Stimulated activated CD8-positive, alpha-beta memory T cell treated with anti-CD3 and anti-CD28 coated beads, Interleukin-15, amount 100 ng/mL, for 1 hour (primary cell): ENCODE measurements at regions not wholly inside any gene's neighbourhood (a gene's known extent, or its start where the extent isn't known, plus 50 kb on each side); places are given as distances from the start of the nearest gene placed in this dataset.
"Not testable (repeated sequence)": the region's sequence is repeated elsewhere in the genome, so short reads cannot be mapped to it uniquely, and the experiment has no call there.

Experiments used
- DNase-seq: peaks from one replicate; pipeline ENCODE4 v3.0.0-alpha.2; 2020; ENCODE audit warnings: low read depth

DNA sequence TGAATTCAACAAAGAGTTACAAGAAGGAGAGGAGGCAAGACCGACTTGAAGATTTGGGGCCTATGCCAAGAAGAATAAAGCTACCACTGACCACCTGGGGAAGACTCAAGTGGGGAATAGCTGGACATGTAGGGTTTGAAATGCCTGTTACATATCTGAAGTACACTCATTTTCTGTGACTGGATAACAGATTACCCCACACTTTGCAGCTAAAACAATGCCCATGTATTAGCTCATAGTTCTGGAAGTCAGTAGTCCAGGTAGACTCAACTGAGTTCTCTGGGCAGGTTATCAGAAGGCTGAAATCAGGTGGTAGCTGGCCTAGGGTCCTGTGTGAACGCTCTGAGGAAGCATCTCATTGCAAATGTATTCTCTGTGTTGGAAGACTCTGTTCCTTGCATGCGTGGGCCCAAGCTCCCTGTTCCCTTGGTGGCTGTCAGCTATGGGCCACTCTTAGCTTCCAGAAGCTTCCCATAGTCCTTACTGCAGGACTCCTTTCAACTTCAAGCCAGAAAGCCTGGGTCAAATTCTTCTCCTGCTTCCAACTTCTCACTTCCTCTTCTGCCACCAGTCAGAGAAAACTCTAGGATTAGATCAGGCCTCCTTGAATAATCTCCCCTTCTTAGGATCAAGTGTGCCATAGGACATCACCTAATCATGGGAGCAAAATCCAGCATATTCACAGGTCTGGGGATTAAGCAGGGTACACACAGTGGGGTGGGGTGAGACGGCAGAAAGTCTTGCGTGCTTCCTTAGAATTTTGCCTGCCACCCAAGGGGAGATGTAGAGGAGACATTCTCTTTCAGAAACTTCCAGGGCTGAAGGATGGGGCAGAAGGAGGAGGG, 187.8 kb downstream of the SHQ1 start:
- no peak for DNase-seq

DNA sequence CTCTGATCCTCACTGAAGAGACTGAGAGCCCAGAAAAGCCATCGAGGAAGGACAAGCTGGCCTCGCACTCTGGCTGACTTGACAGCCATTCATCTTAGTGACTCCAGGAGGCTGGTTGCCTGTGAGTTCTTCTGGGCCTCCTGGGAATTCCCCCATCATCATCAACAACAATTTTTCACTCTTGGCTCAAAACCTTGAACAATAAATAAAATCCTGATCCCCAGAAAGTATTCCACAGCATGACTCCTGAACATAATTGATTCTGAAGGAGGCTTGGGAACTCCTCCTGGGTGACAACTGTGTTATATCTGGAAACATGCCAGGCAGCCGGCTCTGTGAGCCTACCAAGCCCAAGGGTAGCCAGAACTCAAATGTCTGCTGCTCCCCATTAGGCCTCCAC, 188.6 kb downstream of the SHQ1 start:
- DNase-seq, result no peak

DNA sequence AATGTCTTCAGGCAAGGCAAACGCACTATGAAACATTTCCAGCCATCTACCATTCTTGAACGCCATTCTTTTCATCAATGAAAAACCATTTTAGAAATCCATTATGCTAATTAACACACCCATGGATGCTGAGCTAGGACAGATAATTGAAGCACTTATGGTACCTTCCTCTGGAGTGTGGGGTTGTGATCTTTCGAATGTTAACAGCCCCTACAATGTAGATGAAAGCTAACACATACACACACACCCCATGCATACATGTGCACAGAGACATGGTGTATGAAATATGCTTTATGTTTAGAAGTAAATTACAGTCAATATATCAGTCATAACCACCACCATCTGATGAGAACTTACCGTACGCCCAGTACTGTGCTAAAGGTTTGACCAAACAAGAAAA, 189.1 kb downstream of the SHQ1 start:
- DNase-seq, result no peak

DNA sequence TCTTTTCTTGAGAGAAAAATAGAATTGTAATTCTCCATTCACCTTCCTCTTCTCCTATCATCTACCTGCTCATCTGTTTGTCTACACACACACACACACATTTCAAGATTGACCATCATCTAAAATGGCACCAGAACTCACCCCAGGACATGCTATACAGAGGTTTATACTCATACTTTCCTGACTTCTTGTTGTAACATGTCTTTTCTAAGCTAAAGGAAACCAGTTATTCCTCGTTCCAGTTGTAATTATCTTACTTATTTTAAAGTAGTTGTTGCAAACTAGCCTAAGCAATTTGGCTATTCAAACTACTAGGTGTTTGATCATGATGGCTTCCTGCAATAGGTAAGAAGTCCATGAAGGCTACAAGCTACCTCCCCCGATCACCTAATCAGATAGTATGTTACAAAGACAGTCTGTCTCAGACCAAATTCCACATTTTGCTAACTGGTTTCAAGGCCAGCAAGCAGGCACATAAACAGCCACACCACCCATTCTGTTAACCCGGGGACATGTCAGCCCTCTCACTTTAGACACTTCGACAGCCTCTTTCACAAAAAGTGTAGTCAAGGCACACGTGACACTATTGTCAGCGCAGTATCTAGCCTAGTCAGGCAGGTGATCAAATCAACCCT, 189.7 kb downstream of the SHQ1 start:
- no peak for DNase-seq

DNA sequence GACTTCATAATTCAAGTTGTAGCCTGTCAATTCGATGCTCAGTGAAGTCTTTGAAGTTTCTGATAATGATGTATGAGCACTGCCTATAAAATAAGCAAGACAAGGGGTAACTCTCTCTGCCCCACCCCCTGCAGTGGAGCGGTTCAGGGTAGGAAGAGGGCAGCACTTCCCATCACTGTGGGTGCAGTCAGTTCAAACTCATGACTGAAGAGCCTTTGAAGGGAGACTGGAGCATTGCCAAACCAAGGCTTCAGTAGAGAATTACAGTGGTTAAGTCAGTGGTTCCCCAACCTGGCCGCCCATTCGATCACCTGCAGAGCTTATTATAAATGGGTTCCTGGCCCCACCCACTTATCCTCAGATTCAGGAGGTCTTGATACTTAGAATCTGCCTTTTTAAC, 190.6 kb downstream of the SHQ1 start:
- peak; percentile 6 for DNase-seq

DNA sequence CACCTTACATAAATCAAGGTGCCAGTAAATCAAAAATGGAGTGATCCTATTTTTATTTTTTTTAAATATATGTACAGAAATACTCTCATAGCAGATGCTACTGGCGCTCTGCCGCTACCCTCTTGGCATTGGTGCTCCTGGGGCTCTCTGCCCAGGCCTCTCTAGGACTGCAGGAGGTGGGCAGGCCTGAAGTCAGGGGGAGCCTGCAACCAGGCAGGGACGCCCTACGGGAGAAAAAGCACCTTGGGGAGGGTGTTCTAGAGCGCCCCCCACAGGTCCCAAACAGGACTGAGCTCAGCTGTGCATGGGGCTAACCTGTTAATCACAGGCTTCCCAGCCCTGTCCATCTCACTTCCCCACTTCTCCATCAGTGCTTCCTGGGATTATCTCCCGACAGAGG, 192.5 kb downstream of the SHQ1 start:
- DNase-seq, result no peak

DNA sequence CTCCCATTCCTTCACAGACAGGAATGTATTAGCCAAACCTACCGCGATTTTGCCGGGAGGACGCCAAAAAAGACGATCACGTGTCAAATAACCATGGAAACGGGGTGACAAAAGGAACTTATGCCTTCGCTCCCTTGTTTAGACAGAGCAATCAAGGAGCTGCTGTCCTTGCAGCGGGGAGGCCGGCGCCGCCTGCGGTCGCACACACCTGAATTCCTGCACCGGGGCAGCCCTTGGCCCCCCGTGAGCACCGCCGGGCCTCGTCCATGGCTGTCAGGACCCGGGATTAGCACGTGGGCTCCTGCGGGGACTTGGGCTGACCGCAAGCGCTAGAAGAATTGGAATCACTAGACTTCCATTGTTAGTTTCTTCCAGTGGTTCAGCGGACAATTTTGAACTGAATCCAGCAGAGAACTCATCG, 193.1 kb downstream of the SHQ1 start:
- no peak for DNase-seq

DNA sequence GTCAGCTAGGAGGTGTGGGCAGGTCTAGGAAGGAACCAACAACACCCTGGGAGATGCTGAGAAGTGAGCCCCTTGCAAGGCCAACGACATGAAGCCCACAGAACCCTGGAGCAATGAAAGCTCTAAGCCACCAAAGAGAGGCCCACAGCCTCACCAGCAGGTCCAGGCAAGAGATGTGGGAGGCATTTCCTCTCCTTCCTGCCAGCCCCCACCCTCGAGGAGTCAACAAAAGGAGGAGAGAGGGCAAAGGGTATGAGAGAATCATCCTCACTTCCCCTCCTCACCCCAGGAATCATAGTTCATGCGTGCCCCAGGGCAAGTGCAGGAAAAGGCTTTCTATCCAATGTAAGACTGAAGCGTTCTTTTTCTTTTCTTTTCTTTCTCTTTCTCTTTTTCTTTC, 195.8 kb downstream of the SHQ1 start:
- no peak for DNase-seq

DNA sequence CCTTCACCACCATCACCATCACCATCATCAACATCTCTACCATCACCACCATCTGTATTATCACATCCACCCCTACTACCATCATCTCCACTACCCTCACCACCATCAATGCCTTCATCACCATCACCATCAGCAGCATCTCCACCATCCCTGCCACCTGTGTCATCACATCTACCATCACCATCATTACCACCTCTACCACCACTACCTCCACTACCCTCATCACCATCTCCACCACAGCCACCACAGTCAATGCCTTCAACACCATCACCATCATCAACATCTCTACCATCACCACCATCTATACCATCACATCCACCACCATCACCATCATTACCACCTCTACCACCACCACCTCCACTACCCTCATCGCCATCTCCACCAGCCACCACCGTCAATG, 196.7 kb downstream of the SHQ1 start:
- DNase-seq, result no peak

DNA sequence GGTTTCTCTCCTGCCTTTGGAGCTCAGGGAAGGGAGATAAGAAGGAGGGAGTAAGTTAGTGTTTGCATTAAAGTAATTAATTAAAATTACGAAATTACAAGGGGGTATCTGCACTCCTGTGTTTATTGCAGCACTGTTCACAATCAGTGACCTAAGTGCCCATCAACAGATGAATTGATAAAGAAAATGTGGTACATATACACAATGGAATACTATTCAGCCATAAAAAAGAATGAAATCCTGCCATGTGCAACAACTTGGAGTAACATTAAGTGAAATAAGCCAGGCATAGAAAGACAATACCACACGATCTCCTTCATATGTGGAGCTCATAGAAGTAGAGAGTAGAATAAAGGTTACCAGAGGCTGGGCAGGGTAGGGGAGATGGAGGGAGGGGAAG, 202.0 kb downstream of the SHQ1 start:
- DNase-seq, result no peak

DNA sequence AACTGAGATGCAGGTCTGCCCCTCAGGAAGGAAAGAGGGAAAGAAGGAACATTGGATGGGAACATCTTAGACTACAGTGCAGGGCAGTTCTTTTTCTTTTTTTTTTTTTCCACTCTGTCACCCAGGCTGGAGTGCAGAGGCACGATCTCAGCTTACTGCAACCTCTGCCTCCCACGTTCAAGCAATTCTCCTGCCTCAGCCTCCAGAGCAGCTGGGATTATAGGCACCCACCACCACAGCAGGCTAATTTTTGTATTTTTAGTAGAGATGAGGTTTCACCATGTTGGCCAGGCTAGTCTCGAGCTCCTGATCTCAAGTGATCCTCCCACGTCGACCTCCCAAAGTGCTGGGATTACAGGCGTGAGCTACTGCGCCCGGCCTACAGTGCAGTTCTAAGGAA, 204.6 kb downstream of the SHQ1 start:
- not testable (repeated sequence) for DNase-seq

DNA sequence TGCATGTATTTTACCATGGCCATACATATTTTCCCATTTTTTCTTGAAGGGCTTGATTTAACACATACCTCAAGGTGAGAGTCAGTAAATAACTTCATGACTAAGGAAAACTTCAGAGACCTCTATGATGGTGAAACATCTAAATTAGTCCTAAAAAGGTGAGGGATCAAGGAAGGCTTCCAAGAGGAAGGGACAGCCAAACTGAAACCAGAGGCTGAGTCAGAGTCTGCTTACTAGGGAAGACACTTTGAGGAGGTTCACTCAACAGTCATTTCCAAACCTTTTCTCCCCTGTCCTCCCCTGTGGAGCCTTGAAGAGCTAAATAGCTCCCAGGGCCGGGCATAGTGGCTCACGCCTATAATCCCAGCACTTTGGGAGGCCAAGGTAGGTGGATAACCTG, 206.6 kb downstream of the SHQ1 start:
- no peak for DNase-seq

DNA sequence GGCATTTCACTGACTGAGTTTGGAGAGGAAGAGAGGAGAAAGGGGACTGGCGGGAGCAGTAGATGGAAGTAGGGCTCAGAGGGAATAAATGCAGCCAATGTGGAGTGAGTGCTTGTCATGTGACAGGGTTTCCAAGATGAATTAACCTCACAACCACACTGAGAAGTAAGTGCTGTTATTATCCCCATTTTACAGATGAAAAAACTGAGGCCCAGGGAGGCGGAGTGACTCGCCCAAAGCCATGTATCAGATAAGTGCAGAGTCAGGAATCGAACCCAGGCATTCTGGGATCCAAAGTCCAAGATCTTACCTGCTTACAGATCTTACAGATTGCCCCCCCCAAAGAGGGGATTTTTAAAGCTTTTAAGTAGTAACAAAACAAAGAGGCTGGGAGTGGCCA, 207.2 kb downstream of the SHQ1 start:
- no peak for DNase-seq

DNA sequence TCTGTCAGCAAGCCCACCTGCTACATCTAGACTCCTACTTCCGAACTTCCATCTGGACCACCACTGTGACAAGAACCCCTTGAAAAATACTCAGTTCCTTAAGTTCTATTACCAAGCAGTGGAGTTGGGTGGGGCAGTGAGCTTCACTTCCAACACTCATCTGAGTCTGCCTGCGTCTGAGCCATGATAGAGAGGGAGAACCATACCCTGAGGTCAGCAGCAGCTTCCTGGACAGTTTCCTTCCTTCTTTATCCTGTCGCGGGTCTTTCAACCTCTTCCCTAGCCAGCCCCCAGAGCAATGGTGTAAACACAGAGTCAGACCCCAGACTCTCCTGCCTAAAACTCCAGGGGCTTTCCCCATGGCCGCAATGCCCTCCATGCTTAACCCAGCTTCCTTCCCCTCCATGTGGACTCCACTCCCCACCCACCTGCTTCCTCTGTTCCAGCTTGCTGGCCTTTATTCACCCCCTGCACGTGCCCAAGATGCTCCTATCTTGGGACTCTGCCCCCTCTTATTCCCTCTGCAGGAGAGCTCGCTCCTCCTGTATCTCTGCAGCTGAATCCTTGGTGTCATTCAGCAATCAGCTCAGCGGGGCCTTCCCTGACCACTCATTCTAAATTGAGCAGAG, 211.2 kb downstream of the SHQ1 start:
- no peak for DNase-seq

DNA sequence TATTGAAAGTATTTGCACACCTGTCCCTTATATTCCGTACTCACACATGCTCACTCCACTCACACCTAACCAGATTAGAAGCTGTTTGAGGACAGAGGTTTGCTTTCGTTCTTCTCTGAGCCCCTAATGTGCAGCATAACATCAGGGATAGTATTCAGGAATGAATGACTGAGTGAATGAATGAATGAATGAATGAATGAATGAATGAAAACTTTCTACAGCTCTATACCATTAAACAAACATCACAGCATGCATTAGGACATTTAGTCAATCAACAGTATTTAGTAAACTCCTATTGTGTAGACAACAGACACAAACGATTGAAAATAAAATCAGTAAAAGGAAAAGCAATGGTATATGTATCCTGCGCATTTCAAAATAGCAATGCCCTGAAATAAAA, 212.7 kb downstream of the SHQ1 start:
- DNase-seq, result no peak

DNA sequence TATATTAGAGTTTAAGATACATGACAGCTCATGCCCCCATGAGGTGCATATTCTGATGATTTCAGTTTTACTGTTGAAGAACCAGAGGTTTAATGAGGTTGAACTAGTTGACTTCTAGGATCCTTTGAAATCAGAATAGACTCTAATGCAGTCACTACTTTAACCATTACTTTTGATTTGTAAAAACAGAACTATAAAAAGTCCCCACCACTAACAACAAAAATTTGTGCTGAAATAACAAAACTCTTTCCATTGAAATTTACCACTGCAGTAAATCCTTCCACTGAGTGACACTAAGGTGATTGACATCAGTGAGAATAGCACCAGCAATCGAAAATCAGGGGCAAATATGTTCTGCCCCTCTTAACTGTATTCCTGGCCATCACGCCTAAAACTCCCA, 214.1 kb downstream of the SHQ1 start:
- DNase-seq, result no peak

DNA sequence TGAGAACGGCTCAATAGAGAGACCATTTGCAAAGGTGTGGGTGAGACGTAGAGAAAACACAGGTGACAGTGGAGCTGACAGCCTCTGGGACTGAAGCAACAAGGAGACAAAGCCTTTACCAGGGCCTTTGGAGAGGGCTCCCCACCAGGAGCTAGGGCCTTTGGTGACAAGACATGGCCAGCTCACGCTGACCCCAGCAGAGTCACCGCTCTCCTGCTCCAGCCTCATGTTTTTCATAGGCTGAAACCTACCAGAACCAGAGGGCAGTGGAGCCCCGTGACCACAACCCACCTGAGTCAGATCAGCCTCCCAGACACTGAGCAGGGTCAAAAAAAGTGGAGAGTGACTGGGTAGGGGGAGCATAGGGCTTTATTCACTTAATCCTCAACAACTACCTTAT, 214.7 kb downstream of the SHQ1 start:
- DNase-seq, result no peak

DNA sequence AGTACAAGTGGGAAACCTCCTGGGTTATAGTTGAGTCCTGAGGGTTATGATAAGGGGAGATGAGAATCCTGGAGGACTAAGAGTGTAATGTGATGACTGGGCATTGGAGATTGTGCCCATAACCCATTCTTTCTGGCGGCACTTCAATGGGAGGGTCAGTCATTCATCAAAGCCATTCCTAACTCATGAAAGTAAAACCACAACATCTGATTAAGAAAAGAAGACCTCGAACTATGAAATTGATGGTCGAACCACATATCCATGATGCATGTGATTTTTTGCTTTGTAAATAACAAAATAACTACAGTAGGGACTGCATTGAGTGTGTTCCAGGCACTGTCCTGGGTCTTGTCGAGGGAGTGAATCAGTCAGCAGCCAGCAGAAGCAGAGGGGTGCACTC, 215.1 kb downstream of the SHQ1 start:
- DNase-seq, result no peak

DNA sequence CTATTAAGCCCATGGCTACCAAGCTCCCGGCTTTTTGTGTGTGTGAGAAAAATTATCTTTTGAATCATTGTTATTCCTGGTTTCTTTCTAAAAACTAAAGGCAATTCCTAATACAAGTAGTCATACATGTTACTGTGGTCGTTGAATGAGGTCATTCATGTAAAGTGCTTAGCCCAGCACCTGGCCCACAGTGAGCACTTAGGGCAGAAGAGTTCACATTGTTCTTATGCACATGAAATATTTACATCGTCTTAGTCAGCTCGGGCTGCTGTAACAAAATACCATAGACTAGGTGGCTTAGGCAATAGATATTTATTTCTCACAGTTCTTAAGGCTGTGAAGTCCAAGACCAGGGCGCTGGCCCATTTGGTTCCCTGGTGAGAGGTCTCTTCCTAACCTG, 216.1 kb downstream of the SHQ1 start:
- DNase-seq, result no peak

DNA sequence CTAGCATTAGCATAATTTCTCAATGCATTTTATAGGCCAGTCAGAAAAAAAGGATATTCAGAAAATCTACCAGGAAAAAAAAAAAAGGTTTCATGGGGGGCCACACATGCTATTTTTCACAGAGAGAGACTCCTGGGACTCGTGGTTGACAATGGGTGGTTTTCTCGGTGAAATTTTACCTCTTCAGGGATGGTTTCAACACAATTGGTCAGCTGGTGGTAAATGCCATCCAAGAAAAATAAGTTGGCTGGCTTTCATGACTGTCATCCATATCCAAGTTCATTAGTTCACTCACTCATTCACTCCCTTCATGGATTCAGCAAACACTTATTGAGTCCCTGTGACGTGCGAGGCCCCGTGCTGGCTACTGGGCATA, 217.3 kb downstream of the SHQ1 start:
- no peak for DNase-seq

DNA sequence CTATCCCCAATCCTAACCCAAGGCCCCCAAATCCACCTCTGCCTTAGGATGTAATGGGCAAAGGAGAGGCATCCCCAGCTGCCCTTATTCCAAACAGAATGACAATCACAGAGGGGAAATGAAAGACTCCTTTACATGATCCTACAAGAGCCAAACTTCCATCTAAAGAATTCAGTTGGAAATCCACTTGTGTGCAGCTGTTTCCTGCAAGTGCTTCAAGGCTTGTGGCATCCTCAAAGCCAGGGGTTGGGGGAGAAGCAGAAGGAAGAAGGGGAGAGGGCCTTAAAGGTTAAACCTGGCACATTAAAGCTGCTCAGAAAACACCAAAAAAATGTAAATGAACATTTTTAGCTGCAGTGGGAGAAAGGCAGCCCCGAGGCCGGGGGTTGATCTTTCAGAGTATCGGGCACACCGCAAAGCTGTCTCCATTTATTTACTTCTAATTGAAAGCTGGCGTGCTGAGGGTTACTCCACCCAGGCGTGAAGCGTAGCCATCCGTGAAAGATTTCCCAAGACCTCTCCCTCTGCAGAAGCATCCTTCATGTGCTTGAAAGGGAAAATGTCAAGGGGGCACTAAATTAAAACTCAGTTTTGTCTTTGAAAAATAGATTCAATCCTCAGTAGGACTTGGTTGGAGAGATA, 217.8 kb downstream of the SHQ1 start:
- no peak for DNase-seq

DNA sequence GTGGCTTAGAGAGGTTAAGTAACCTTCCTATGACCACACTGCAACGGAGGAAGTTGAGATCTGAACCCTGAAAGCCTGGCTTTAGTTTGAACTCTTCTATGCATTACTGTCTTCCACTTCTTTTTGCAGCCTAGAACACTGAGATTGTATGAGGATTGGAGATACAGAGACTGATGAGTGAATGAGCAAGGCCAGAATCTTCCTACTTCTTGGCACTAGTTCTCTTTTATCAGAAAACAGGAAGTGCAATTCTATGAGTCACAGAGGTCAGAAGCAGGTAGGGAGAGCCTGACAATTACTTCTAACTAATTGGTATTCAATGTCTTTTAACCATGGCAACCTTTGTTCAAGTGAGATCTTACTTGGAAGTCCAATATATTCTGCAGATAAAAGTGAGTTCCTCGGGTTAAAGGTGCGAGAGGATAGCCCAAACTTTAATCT, 219.0 kb downstream of the SHQ1 start:
- DNase-seq, result no peak

DNA sequence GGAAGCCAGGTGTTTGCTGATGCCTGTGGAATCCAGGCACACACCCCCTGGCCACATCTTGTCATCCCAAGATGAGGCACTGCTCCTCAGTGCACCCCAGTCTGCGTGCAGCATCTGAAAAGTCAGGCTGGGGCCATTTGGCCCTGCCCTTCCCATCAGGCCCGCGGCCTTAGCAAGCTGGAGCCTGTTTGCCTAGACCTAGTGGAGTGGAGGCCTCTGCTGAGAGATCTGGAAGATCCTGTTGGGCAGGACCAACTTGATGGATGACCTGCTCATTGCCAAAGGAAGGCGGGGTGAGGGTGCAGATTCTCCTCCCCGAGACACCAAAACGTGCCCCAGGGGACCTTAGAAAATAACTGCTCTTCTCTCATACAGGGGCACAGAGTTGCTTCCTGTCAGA, 220.2 kb downstream of the SHQ1 start:
- no peak for DNase-seq
